Neural progenitor cell (in vitro differentiated cells): ENCODE measurements at regions not wholly inside any gene's neighbourhood (a gene's known extent, or its start where the extent isn't known, plus 50 kb on each side); places are given as distances from the start of the nearest gene placed in this dataset.

Experiments
- DNase-seq: peaks from one replicate; pipeline ENCODE4 v3.0.0-alpha.2; 2016; ENCODE audit warnings: low spot score
- H2AFZ ChIP-seq: fragments of 200-600 bp; sonication (generic); replicated peaks from 2 replicates; pipeline ENCODE4 v1.6.1; 2016; ENCODE audit warnings: antibody characterized with exemption
- H3F3A ChIP-seq: fragments of 200-600 bp; sonication (generic); 2 replicates; pipeline ENCODE4 v1.6.1; 2016; ENCODE audit warnings: antibody characterized with exemption, low read depth
- H3K27ac ChIP-seq: fragments of 200-600 bp; sonication (generic); 2 replicates; pipeline ENCODE4 v1.5.1; 2016; ENCODE audit warnings: mild to moderate bottlenecking
- H3K27me3 ChIP-seq: fragments of 200-600 bp; sonication (generic); 2 replicates; pipeline ENCODE4 v1.6.1; 2016; ENCODE audit warnings: mild to moderate bottlenecking, moderate library complexity
- H3K36me3 ChIP-seq: fragments of 200-600 bp; sonication (generic); 2 replicates; pipeline ENCODE4 v1.5.1; 2016
- H3K4me1 ChIP-seq: fragments of 200-600 bp; sonication (generic); 2 replicates; pipeline ENCODE4 v1.6.1; 2016; ENCODE audit warnings: mixed run types
- H3K4me2 ChIP-seq: fragments of 200-600 bp; sonication (generic); 2 replicates; pipeline ENCODE4 v1.6.1; 2016
- H3K4me3 ChIP-seq: fragments of 200-600 bp; sonication (generic); 2 replicates; pipeline ENCODE4 v1.5.1; 2016
- H3K79me2 ChIP-seq: fragments of 200-600 bp; sonication (generic); 2 replicates; pipeline ENCODE4 v1.6.1; 2016; ENCODE audit warnings: low read depth
- H3K9ac ChIP-seq: fragments of 200-600 bp; sonication (generic); 2 replicates; pipeline ENCODE4 v1.6.1; 2016
- H3K9me3 ChIP-seq: fragments of 200-600 bp; sonication (generic); 2 replicates; pipeline ENCODE4 v1.5.1; 2016; ENCODE audit warnings: low read depth
- H4K20me1 ChIP-seq: fragments of 200-600 bp; sonication (generic); 2 replicates; pipeline ENCODE4 v1.6.1; 2016; ENCODE audit warnings: low read depth
- H3K27ac Mint-ChIP-seq: 3 replicates; pipeline ENCODE4 v1.8.0; 2021; ENCODE audit warnings: mixed read lengths
- H3K27me3 Mint-ChIP-seq: 2 replicates; pipeline ENCODE4 v1.8.0; 2022; ENCODE audit warnings: low read depth, mild to moderate bottlenecking, inconsistent platforms, moderate library complexity, mixed read lengths; ENCODE audit not compliant: insufficient read depth
- H3K36me3 Mint-ChIP-seq: 3 replicates; pipeline ENCODE4 v1.8.0; 2021; ENCODE audit warnings: mixed read lengths
- H3K4me1 Mint-ChIP-seq: 3 replicates; pipeline ENCODE4 v1.8.0; 2021; ENCODE audit warnings: mixed read lengths
- H3K4me3 Mint-ChIP-seq: 3 replicates; pipeline ENCODE4 v1.8.0; 2021; ENCODE audit warnings: mild to moderate bottlenecking, moderate library complexity, mixed read lengths
- H3K9me3 Mint-ChIP-seq: 3 replicates; pipeline ENCODE4 v1.8.0; 2020; ENCODE audit warnings: mixed read lengths
- CTCF ChIP-seq: fragments of 200-600 bp; sonication (generic); IDR thresholded peaks from 2 replicates; pipeline ENCODE4 v1.5.1; 2017; ENCODE audit warnings: antibody characterized with exemption, mild to moderate bottlenecking
- EZH2 ChIP-seq: fragments of 200-600 bp; sonication (generic); IDR thresholded peaks from 2 replicates; pipeline ENCODE4 v1.6.1; 2017; ENCODE audit warnings: antibody characterized with exemption, mild to moderate bottlenecking, moderate library complexity
- EZH2phosphoT487 ChIP-seq: fragments of 200-600 bp; sonication (generic); IDR thresholded peaks from 2 replicates; pipeline ENCODE4 v1.6.1; 2017; ENCODE audit warnings: antibody characterized with exemption

- H3K27ac Mint-ChIP-seq = no peak overlapping the region
Observed at GRCh38 chr4:42824278-42824977, 68.1 kb upstream of the GRXCR1 start.

GRCh38 chr4:42821230-42821629 lies 71.3 kb upstream of the GRXCR1 start:
- Histone ChIP-seq H3K4me3 (no peak overlapping the region), H3K27ac (no peak overlapping the region), H3K9me3 (no peaks in the 10 kb centered on the region), H3K9ac (no peak overlapping the region), H3K4me1 (no peaks in the 10 kb centered on the region), H3K79me2 (no peaks in the 10 kb centered on the region), H3F3A (no peaks in the 10 kb centered on the region), H3K4me2 (no peak overlapping the region), H2AFZ (no peak overlapping the region), H4K20me1 (no peaks in the 10 kb centered on the region), H3K36me3 (no peaks in the 10 kb centered on the region), H3K27me3 (no peaks in the 10 kb centered on the region)
- no peak for DNase-seq
- H3K27me3 Mint-ChIP-seq = peaks cover 5% of the 10 kb centered on the region
- H3K27ac Mint-ChIP-seq = no peak overlapping the region
- H3K9me3 Mint-ChIP-seq = no peaks in the 10 kb centered on the region
- H3K36me3 Mint-ChIP-seq = no peaks in the 10 kb centered on the region
- H3K4me1 Mint-ChIP-seq = no peaks in the 10 kb centered on the region
- H3K4me3 Mint-ChIP-seq = no peak overlapping the region
- TF ChIP-seq EZH2phosphoT487 (no peak), EZH2 (no peak), CTCF (no peak)

More at GRCh38 chr4:42824278-42824977, 68.1 kb upstream of the GRXCR1 start:
- no peak overlapping the region for H2AFZ ChIP-seq
- H3K9me3 ChIP-seq = no peaks in the 10 kb centered on the region
- H3K4me2 ChIP-seq = no peak overlapping the region
- Mint-ChIP-seq H3K4me1 (no peaks in the 10 kb centered on the region), H3K27me3 (peaks cover 2% of the 10 kb centered on the region), H3K4me3 (no peak overlapping the region), H3K9me3 (no peaks in the 10 kb centered on the region), H3K36me3 (no peaks in the 10 kb centered on the region)
- no peaks in the 10 kb centered on the region for H4K20me1 ChIP-seq
- no peaks in the 10 kb centered on the region for H3K4me1 ChIP-seq
- H3K9ac ChIP-seq = no peak overlapping the region
- H3K36me3 ChIP-seq = no peaks in the 10 kb centered on the region
- TF ChIP-seq CTCF = no peak
- TF ChIP-seq EZH2 = no peak
- TF ChIP-seq EZH2phosphoT487 = no peak
- H3F3A ChIP-seq = no peaks in the 10 kb centered on the region
- H3K79me2 ChIP-seq = no peaks in the 10 kb centered on the region
- H3K4me3 ChIP-seq = no peak overlapping the region
- no peak for DNase-seq
- no peaks in the 10 kb centered on the region for H3K27me3 ChIP-seq
- no peak overlapping the region for H3K27ac ChIP-seq

DNA sequence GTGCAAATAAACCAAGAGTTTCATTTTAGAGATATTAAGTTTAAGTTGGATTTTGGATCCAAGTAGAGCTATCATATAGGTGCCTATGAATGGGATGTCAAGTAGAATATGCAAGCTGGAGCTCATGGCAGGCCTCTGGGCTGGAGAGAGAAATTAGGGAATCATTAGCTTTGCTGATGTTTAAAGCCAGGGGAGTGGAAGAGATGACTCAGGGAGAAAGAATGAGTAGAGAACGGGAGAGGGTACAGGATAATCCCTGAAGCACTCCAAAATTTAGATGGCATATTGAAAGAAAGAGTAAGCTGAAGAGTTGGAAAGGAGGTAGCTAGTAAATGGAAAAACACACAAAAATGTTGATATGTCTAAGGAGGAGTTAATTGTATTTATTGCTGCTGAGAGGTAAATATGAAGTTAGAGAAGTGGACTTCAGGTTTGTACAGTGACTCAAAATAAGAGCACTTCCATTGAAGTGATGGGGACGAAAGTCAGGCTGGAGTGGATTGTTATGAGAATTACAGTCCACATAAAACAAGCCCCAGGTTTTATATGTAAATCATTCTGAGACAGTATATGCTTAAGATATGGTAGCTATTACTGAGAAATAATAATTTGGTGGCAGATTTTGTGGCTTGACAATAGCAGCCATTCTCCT lies 72.5 kb upstream of the GRXCR1 start:
- Mint-ChIP-seq H3K4me1 (no peaks in the 10 kb centered on the region), H3K36me3 (no peaks in the 10 kb centered on the region), H3K27ac (no peak overlapping the region), H3K9me3 (no peaks in the 10 kb centered on the region), H3K4me3 (no peak overlapping the region), H3K27me3 (peaks cover 5% of the 10 kb centered on the region)
- DNase-seq = no peak
- Histone ChIP-seq H3K36me3 (no peaks in the 10 kb centered on the region), H4K20me1 (no peaks in the 10 kb centered on the region), H3K4me2 (no peak overlapping the region), H3F3A (no peaks in the 10 kb centered on the region), H3K9ac (no peak overlapping the region), H3K4me1 (no peaks in the 10 kb centered on the region), H2AFZ (peak overlapping the region; percentile 5), H3K79me2 (no peaks in the 10 kb centered on the region), H3K27ac (no peak overlapping the region), H3K27me3 (no peaks in the 10 kb centered on the region), H3K9me3 (no peaks in the 10 kb centered on the region), H3K4me3 (no peak overlapping the region)
- TF ChIP-seq CTCF (no peak), EZH2phosphoT487 (no peak), EZH2 (no peak)
